ENCODE measurements at regions not wholly inside any gene's neighbourhood (a gene's known extent, or its start where the extent isn't known, plus 50 kb on each side); places are given as distances from the start of the nearest gene placed in this dataset.

DNA sequence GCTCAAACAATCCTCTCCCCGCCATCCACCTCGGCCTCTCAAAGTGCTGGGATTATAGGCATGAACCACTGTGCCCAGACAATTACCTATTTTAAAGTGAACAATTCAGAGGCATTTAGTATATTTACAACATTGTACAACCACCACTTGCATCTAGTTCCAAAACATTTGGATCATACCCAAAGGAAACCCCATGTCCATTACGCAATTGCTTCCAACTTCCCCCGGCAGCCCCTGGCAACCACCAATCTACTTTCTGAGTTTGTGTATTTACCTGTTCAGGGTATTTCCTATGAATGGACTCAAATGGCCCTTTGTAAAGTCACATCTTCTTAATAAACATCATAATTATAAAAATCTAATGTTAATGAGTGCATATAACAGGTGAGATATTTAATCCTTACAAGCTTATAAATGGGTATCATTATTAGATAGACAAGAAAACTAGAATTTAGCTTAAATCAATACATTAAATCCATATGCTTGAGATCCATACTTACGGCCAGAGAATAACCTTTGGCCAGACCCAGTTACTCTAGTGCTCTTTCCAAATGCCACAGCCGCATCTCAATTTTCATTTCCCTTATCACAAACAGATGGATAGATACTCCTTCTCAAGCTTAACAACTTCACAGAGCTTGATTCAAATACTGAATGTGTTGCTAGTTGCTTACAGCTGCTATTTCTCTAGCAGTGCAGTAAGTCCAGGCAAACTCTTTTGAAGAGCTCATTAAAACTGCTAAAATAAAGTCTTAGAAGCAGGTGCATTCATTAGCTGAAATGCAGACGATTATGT, 133.4 kb upstream of the MKLN1 start:
- DNase-seq, result no peak

- no peak for DNase-seq
These were observed 130.9 kb upstream of the MKLN1 start for GRCh38 chr7:131196803-131197202.

GRCh38 chr7:131197920-131198615, 129.6 kb upstream of the MKLN1 start:
- no peak for DNase-seq

- no peak for DNase-seq
These were observed 125.2 kb upstream of the MKLN1 start for GRCh38 chr7:131202451-131202850.

DNA sequence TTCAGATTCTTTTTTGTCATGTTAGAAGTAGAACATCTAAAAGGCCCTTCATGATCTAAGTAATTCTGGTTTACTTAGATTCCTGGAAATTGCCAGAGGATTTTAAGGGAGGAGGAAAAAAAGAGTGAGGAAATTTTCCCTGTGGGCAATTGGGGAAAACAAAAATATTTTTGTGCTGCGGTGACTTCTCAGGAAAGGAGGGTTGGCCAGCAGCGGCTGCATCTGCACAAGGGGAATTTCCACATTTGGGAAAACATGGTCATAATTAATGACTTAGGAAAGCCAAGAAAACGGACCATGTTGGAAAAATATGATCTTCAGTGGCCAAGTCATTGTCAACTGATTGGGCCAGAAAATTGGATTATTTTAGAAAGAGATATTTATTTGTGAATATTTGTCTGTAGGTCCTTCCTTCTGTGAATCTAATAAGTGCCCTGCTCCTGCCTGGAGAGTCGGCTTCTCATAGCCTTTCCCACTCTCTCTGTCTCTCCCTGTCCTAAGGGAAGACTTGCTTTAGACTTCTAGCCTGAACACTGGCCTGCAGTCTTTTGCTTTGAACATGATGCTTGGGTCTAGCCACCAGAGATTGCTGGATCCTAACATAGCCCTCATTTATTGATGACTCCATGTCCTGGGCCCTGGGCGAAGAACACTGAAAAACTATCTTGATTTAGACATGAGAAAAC, 124.2 kb upstream of the MKLN1 start:
- no peak for DNase-seq

GRCh38 chr7:131208777-131209176, 118.9 kb upstream of the MKLN1 start:
- no peak for DNase-seq

GRCh38 chr7:131210618-131211017, 117.1 kb upstream of the MKLN1 start:
- DNase-seq, result no peak

- DNase-seq, result no peak
These were observed 116.2 kb upstream of the MKLN1 start for GRCh38 chr7:131211500-131211899.

DNA sequence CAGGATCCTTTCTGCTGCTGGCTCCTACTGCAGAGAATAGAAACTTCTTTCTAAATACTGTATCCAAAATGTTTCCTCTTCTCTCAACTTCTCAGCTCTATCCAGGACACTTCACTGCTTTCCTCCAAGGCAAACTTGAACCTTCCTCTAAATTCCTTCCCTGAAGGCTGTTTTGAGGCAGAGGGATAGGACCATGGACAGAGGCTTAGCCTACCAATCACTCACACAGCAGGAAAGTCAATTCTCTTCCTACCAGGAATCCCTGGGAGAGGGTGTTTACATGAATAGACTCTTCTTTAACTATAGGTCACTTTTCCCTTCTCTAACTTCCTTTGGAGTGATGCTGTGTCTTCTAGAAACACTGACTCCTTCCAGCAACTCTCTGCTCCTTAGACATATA, 115.6 kb upstream of the MKLN1 start:
- no peak for DNase-seq

- no peak for DNase-seq
These were observed 108.9 kb upstream of the MKLN1 start for GRCh38 chr7:131218727-131219128.

DNA sequence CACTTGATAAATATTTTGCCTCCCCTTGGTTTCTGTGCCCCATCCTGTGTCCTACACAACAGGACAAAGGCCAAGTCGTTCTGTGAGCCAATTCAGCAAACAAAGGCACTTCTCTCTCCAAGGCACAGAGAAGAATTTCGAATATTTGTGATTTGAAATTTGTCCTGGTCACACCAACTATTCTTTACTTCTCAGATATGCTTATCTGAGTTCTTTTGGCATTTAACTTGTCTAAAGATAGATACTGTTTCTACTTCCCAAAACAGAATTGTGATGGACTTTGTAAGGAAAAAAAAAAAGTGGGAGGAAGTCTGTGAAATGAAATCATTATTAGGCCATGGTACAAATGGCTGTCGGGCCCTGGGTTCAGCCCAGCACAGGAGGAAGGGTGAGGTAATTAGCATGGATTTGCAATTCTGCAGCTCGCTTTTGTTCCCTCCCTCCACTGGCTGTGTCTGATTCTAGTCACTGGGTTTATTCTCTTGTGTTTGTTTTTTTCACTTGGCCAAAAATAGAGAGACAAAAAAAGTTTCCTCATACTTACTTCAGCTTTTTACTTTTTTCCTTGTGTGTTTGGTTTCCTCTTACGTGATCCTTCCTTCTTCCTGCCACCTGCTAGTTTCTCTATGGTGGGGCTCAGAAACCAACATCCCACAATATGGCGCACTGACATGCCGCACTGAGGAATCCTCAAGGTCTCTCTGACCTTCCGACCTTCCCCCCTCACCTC, 108.2 kb upstream of the MKLN1 start:
- DNase-seq, result no peak

DNA sequence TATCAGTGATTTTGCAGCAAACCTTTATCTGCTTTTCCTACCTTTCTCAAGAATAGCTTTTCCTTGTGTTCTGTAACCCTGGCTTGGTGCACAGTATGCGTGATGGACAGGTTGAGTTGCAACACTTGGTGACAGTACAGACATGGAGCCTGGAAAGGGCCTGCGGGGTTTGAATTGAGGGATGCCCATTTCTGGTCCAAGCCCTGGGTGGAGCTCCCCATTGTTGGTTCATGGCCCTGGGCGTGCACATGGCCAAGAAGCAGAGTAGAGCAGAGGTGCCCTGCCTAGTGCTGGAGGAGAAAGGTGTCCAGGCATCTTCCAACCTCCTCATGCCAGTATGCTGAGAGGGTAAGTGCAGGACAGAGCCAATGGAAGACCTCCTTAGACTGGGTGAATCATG, 106.6 kb upstream of the MKLN1 start:
- no peak for DNase-seq

DNA sequence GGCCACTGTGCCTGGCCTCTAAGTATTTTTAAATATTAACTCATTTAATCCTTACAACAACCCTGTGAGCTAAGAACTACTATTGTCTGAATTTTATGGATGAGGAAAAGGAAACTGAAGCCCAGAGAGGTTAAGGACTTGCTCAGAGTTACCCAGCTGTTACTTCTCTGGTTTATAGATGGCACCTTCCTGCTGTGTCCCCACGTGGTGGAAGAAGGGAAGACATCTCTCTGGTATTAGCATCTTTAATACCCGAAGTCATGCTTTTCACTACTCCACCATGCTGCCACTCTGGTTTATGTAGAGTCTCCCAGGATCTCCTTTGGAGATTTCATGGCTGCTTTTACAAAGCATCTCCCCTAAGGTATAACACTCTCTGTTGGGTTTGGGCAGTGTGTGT, 105.5 kb upstream of the MKLN1 start:
- no peak for DNase-seq

- no peak for DNase-seq
These were observed 104.5 kb upstream of the MKLN1 start for GRCh38 chr7:131223151-131223550.

- DNase-seq, result no peak
These were observed 102.7 kb upstream of the MKLN1 start for GRCh38 chr7:131224996-131225395.

DNA sequence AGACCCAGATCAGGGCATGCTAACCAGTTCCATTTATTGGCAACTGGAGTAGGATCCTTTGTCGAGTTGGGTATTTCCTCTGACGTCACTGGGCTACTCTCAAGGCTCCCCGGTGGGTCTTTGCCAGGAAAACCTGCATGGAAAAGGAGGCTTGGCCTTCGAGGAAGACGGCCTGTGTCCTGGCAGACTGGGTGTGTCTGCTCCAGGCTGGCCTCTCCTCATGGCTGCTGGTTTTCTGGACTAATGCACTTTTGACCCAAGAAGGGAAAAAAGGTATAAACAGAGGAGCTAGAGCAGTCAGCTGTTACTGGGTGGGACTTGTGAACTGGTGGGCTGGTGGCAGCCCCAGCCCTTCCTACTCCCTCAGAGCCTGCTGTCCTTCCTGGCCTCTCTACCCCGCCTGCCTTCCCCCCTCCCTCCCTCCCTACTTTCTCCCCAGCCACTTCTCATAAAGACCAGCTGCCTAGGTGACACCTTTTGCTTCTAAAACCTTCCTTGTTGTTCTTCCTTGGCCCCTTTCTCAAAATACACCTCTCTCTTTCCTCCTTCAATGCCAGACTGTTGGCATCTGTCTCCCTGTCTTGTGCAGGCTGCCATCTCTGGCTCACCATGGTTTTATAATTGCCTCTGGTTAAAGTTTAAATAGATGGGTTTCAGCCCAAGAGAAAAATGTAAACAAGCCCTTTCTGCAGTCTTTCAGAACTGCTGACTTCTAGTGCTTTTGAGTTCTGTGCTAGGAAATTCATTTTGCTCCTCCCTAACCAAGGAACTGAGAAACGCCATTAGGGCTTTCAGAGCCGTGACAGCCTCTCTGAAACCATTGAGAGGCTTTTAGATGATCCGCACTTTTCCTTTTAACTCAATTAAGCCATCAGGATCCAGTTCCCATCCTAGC, 101.8 kb upstream of the MKLN1 start:
- DNase-seq, result no peak

- no peak for DNase-seq
These were observed 101.2 kb upstream of the MKLN1 start for GRCh38 chr7:131226514-131226865.

DNA sequence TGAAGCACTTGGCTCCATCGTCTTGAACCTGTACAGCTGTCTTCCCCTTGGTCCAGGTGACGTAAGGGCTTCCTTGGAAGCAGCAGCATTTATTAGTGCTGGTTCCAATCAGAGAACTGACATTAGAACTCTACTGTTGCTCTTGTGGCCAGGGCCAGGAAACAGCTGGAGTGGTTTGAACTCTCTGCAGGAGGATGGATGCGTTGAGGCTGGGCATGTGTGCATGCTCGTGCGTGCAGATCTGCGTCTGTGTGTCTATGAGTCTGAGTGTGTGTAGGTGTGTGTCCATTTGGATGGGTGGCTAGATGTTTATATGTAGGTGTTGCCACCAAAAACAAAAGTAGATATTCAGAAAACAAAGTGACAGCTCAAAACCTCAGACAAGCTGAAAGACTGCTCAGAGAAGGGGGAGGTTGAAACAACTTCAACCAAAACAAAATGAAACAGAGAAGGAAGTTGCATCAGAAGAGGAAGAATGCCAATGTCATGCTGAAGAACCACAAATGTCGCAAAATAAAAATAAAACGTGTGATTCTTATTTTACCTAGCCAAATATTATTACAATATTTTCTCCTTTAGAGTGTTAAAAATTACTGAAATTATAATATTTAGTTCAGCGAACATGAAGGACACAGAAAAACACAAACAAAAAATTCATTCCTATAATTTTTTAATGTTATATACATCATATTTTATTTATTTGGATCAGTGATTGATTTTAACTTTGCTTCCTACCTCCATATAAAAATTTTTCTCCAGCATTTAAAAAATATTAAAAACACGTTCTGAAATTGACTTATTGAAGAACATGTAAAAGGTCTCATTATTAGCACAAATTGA, 96.1 kb upstream of the MKLN1 start:
- no peak for DNase-seq

- no peak for DNase-seq
These were observed 94.9 kb upstream of the MKLN1 start for GRCh38 chr7:131232768-131233167.

GRCh38 chr7:131233193-131233592, 94.5 kb upstream of the MKLN1 start:
- no peak for DNase-seq

DNA sequence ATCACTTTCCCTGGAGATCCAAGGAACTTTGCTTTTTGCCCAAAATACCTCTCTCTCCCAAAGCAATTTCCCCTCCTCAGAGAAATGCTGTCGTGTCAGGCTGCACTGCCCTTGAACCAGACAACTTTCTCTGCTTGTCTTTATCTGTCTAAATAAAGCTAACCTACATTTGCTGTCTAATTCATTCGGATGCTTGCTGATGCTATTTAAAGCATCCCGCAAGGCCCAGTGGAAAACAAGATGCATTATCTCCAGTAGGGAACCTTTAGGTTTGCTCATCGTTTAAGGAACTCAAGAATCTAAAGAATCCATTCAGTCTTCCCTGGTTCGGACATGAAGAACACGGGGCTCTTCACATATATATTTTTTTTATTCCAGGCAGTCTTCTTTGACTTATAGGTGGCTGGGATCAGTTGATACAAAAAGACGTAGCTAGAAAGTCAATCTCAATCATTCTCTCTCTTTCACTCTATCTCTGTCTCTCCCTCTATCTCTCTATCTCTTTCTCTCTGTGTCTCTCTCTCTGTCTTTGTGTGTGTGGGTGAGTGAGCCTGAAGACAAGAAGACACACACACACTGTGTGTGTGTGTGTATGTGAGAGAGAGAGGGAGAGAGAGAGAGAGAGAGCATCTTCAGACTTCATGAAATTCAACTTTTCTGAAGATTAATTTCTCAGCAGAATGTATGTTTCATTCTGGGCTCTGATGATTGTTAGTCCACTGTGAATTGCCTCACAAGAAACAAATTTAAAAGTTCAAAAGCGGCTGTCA, 92.8 kb upstream of the MKLN1 start:
- DNase-seq, result no peak
